ENCODE measurements at regions not wholly inside any gene's neighbourhood (a gene's known extent, or its start where the extent isn't known, plus 50 kb on each side); places are given as distances from the start of the nearest gene placed in this dataset.

GRCh38 chr13:53694814-53695532 lies 666.4 kb downstream of the OLFM4 start:
- intact Hi-C loops (cut with DNase I): no loop called here
- Histone ChIP-seq H3K36me3 (no peaks in the 10 kb centered on the region), H3K4me1 (no peaks in the 10 kb centered on the region), H3K9me3 (peaks cover 0 to 4% (median 0%) of the 10 kb centered on the region in 3 donors), H3K27me3 (no peaks in the 10 kb centered on the region), H3K27ac (no peak overlapping the region), H3K4me3 (no peak overlapping the region)
- 57 to 63% methylated on average over 2 of the region's 2 CpGs for WGBS, 2 donors
- DNase-seq: no peak
- TF ChIP-seq, protein P1, sequence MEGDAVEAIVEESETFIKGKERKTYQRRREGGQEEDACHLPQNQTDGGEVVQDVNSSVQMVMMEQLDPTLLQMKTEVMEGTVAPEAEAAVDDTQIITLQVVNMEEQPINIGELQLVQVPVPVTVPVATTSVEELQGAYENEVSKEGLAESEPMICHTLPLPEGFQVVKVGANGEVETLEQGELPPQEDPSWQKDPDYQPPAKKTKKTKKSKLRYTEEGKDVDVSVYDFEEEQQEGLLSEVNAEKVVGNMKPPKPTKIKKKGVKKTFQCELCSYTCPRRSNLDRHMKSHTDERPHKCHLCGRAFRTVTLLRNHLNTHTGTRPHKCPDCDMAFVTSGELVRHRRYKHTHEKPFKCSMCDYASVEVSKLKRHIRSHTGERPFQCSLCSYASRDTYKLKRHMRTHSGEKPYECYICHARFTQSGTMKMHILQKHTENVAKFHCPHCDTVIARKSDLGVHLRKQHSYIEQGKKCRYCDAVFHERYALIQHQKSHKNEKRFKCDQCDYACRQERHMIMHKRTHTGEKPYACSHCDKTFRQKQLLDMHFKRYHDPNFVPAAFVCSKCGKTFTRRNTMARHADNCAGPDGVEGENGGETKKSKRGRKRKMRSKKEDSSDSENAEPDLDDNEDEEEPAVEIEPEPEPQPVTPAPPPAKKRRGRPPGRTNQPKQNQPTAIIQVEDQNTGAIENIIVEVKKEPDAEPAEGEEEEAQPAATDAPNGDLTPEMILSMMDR (IDR thresholded peaks at IDR 0.05): no peak
- no peak for TF ChIP-seq POLR2A (IDR thresholded peaks at IDR 0.05)

DNA sequence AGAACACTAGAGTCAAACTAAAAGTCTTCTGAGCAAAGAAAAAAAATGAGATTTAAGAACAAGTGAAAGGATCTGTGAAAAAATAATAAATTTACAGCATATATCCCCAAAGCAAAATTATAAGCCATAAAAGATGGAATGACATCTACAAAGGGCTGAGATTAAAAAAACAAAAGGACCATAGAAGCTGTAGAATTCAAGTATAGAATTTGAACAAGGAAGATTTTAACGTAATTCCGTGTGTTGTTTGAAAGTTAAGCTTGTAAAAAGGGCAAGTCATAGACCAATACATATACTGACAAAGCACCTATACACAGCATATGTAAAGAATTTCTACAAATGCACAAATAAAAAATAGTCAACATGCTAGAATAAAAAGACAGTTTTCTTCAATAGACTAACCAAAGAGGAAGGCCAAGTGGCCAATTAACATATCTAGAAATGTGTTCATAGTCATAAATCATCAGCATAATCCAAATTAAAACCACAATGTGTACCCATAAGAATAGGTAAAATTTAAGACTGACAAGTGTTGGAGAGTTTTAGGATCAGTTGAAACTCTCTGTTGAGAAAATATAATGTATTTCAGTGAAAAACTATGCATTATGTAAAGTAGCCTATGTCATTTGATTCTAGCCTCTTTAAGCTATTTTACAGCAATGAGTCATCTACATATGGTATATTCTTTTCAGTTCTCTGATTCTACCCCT lies 674.9 kb downstream of the OLFM4 start:
- Histone ChIP-seq H3K4me3 (no peak overlapping the region), H3K4me1 (no peaks in the 10 kb centered on the region), H3K27me3 (no peaks in the 10 kb centered on the region), H3K27ac (no peak overlapping the region), H3K9me3 (no peaks in the 10 kb centered on the region), H3K36me3 (no peaks in the 10 kb centered on the region)
- DNase-seq: no peak
- WGBS, 2 donors: 82 to 93% methylated on average over 2 of the region's 2 CpGs
- TF ChIP-seq, protein P1 (IDR thresholded peaks at IDR 0.05): no peak
- TF ChIP-seq POLR2A (IDR thresholded peaks at IDR 0.05): no peak
- intact Hi-C loops (cut with DNase I): no loop called here

GRCh38 chr13:53719281-53719680 lies 690.7 kb downstream of the OLFM4 start:
- H3K27ac ChIP-seq: no peak overlapping the region
- intact Hi-C loops (cut with DNase I): no loop called here
- no peaks in the 10 kb centered on the region for H3K4me1 ChIP-seq
- H3K9me3 ChIP-seq: peaks cover 0 to 17% (median 0%) of the 10 kb centered on the region in 3 donors
- no peak overlapping the region for H3K4me3 ChIP-seq
- H3K27me3 ChIP-seq: no peaks in the 10 kb centered on the region
- DNase-seq: no peak
- no peaks in the 10 kb centered on the region for H3K36me3 ChIP-seq
- TF ChIP-seq POLR2A (IDR thresholded peaks at IDR 0.05): no peak
- TF ChIP-seq, protein P1 (IDR thresholded peaks at IDR 0.05): no peak

GRCh38 chr13:53732664-53733063 lies 704.1 kb downstream of the OLFM4 start:
- 82 to 84% methylated on average over 3 of the region's 3 CpGs for WGBS, 2 donors
- TF ChIP-seq, protein P1 (IDR thresholded peaks at IDR 0.05): no peak
- TF ChIP-seq POLR2A (IDR thresholded peaks at IDR 0.05): no peak
- no peaks in the 10 kb centered on the region for H3K4me1 ChIP-seq
- DNase-seq: no peak
- no peak overlapping the region for H3K27ac ChIP-seq
- intact Hi-C loops (cut with DNase I): no loop called here
- no peaks in the 10 kb centered on the region for H3K36me3 ChIP-seq
- H3K4me3 ChIP-seq: no peak overlapping the region
- H3K9me3 ChIP-seq: no peaks in the 10 kb centered on the region
- H3K27me3 ChIP-seq: no peaks in the 10 kb centered on the region

DNA sequence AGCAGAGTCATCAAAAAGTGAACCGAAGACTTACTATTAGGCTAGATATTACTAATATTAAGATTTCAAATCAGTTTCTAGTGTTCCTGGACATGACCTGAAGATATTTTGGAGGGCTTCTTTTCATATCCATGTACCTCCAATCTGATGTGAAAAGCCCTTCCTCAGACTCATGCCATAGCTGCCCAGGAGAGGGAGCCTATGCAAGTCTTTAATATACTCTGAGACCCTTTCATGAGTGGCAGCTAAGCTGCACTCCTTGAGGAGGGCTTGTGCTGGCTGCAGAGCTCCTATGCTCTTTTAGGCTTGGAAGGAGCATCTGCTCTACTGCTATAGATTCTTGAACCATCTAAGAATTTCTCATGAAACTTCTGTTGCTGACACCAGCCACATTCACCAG lies 715.3 kb downstream of the OLFM4 start:
- Histone ChIP-seq H3K9me3 (no peaks in the 10 kb centered on the region), H3K36me3 (no peaks in the 10 kb centered on the region), H3K4me1 (no peaks in the 10 kb centered on the region), H3K27ac (no peak overlapping the region), H3K27me3 (no peaks in the 10 kb centered on the region), H3K4me3 (no peak overlapping the region)
- WGBS, 2 donors: 84 to 100% methylated on average over 1 of the region's 1 CpG
- no peak for TF ChIP-seq POLR2A (IDR thresholded peaks at IDR 0.05)
- TF ChIP-seq, protein P1 (IDR thresholded peaks at IDR 0.05): no peak
- no peak for DNase-seq
- intact Hi-C loops (cut with DNase I): no loop called here

All from esophagus squamous epithelium (tissue), 5 donors.